NCI-H1105 treated with DMSO at 0.1 percent for 48 hours (cell line): ENCODE measurements at regions not wholly inside any gene's neighbourhood (a gene's known extent, or its start where the extent isn't known, plus 50 kb on each side); places are given as distances from the start of the nearest gene placed in this dataset.
"Not testable (repeated sequence)": the region's sequence is repeated elsewhere in the genome, so short reads cannot be mapped to it uniquely, and the experiment has no call there.

ENCODE experiments used
- DNase-seq: peaks from one replicate; lab custom pipeline; 2025; lab: John Stamatoyannopoulos, UW

DNA sequence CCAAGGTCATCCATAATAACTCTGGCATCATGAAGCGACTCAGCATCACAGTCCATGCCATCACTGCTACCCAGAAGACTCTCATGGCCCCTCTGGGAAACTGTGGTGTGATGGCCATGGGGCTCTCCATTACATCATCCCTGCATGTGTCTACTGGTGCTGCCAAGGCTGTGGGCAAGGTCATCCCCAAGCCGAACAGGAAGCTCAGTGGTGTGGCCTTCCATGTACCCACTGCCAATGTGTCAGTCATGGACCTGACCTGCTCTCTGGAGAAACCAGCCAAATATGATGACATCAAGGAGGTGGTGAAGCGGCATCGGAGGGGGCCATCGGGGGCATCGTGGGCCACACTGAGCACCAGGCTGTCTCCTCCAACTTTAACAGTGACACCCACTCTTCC lies 65.1 kb upstream of the ARHGAP29 start:
- no peak for DNase-seq

DNA sequence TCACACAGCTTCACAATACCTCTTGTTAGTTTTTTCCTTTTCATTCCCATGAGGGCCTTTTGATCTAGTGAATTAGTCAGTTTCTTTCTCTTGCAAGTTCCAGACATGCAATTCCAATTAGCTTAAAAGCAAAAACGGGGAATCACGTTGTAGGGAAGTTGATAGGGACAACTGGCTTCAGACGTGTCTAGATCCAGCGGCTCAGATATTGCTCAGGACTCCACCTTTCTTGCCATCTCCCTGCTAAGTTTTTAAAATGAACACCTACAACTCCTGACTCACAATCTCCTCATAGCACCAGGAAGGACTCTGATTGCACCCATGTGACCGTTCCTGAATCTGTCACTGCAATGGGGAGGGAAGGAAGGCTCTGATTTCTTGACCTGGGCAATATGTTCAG lies 63.8 kb upstream of the ARHGAP29 start:
- DNase-seq, result no peak

DNA sequence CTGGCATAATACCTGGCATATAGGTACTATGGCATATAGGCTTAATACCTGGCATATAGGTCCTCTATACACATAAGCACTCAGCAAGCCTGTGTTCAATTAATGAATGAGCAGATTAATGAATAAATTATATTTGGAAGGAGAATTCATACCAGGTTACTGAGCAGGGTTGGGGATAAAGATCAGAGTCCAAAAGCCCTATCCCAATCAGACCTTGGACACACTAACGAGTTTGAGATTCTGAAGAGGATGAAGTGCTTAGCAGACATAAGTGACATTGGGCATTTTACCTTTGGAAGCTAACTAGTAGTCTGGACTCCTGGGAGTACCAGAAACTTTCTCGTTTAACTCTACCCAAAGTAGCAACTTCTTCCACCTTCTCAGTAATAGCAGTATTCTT lies 63.3 kb upstream of the ARHGAP29 start:
- no peak for DNase-seq

DNA sequence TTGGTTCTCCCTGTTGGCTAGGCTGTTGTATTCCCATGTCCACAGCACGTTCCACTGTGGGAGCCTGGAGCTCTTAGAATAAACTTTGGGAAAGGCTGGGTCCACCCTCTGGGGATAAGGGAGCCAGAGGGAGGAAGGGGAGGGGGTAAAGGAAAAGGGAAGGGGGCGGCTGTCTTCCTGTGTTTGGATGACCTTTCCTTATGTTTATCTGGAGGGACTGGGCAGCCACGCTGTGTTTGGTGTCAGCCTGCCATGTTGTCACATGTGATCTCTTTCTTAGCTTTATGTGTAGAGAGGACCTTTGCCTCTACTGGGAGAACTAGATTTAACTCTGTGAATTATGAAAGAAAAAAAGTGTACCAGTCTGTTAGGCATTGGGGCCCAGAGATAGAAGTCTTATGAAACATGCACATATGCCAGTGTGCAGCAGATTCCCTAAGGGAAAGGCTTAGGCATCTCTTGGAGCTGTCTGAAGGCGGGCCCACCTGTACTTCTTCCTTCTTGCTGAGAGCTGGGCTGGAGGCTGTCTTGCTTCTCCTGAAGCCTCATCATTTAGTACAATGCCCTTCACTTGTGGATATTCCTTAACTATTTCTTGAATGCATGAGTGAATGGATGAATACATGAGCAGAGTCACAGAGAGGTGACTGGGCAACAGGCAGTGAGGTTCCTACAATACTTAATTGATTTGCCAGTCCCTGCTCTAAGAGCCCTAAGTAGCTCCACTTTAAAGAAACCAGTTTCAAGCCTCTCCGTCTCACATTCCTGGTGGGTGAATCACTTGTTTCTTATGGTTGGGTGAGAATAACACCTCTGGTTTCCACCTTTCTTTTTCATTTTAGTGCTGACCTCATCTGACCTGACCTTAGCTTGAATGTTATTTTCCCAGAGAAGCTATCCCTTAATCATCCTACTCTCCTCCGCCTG lies 62.5 kb upstream of the ARHGAP29 start:
- no peak for DNase-seq

DNA sequence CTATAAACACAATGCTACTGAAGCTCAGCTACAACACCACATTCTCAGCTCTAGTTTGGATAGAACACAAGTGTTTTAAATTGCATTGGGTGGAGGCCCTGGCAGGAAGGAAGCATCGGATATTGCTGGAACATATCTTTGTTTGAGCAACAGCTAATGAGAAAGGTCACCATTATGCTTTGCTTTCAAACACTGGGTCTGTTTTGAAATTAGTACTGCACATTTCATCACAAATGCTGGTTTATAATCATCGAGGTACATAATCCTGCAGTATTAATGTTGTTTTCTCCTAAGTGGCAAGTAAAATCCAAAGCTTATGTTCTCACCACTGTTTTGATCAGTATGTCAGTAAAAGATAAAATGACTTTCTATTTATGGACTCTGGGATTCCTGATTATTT lies 61.5 kb upstream of the ARHGAP29 start:
- DNase-seq, result no peak

DNA sequence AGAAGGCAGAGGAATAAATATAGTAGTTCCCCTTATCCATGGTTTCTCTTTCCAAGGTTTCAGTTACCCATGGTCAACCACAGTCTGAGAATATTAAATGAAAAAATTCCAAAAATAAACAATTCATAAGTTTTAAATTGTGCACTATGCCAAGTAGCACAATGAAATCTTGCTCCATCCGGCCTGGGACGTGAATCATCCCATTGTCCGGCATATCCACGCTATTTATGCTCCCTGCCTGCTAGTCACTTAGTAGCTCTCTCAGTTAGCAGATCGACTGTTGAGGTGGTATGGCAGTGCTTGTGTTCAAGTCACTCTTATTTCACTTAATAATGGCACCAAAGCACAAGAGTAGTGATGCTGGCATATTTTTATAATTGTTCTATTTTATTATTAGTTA lies 58.6 kb upstream of the ARHGAP29 start:
- DNase-seq, result no peak

DNA sequence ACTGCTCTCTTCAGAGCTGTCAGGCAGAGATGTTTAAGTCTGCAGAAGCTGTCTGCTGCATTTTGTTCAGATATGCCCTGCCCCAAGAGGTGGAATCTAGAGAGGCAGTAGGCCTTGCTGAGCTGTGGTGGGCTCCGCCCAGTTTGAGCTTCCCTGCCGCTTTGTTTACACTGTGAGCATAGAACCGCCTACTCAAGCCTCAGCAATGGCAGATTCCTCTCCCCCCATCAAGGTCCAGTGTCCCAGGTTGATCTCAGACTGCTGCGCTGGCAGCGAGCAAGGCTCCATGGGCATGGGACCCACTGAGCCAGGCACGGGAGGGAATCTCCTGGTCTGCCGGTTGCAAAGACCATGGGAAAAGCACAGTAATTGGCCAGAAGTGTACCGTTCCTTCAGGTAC lies 55.6 kb upstream of the ARHGAP29 start:
- DNase-seq, result not testable (repeated sequence)

DNA sequence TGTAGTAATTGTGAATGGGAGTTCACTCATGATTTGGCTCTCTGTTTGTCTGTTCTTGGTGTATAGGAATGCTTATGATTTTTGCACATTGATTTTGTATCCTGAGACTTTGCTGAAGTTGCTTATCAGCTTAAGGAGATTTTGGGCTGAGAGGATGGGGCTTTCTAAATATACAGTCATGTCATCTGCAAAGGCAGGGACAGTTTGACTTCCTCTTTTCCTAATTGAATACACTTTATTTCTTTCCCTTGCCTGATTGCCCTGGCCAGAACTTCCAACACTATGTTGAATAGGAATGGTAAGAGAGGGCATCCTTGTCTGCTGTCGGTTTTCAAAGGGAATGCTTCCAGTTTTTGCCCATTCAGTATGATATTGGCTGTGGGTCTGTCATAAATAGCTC lies 51.9 kb upstream of the ARHGAP29 start:
- DNase-seq, result not testable (repeated sequence)
